Breast epithelium (tissue), 3 donors: ENCODE measurements at regions not wholly inside any gene's neighbourhood (a gene's known extent, or its start where the extent isn't known, plus 50 kb on each side); places are given as distances from the start of the nearest gene placed in this dataset.

Experiments used
- CTCF ChIP-seq, 3 donors: fragments of 450-650 bp; IDR thresholded peaks; one replicate each; pipeline ENCODE4 v1.5.1; 2016 to 2017; ENCODE audit warnings: antibody characterized with exemption in 3 of 3, mild to moderate bottlenecking in 3 of 3, moderate library complexity in 3 of 3
- POLR2A ChIP-seq: fragments of 450-650 bp; IDR thresholded peaks from one replicate; pipeline ENCODE4 v1.6.1; 2016; ENCODE audit warnings: antibody characterized with exemption, mild to moderate bottlenecking, moderate library complexity

GRCh38 chr4:22884157-22884556, 191.4 kb downstream of the GBA3 start:
- TF ChIP-seq POLR2A (no peak), CTCF (IDR thresholded peaks at IDR 0.05) (no peak)
